ENCODE measurements at regions not wholly inside any gene's neighbourhood (a gene's known extent, or its start where the extent isn't known, plus 50 kb on each side); places are given as distances from the start of the nearest gene placed in this dataset.

GRCh38 chr7:66517212-66517909 is 111.3 kb upstream of the KCTD7 start:
- H4K8ac ChIP-seq (ENCODE audit: low read depth in 2 of 2, low read length in 2 of 2) = no peak overlapping the region
- H2AFZ ChIP-seq (replicated peaks; ENCODE audit: low read length, poor library complexity) = no peak overlapping the region
- in situ Hi-C loops (cut with MboI; ENCODE audit: low sequenced_read_pairs) (no loop called here), dilution Hi-C loops (cut with HindIII; ENCODE audit: low sequenced_read_pairs, unreplicated experiment) (no loop called here), intact Hi-C loops (cut with micrococcal nuclease) (no loop called here)
- no peak overlapping the region for H2AK5ac ChIP-seq (ENCODE audit: low read depth, low read length)
- no peak overlapping the region for H3K27ac ChIP-seq (ENCODE audit: insufficient read depth, low read length)
- H3K4me3 ChIP-seq (ENCODE audit: insufficient read depth, low read depth, low read length) = no peak overlapping the region
- H3K14ac ChIP-seq (replicated peaks; ENCODE audit: low read depth, low read length) = no peak overlapping the region
- POLR2A ChIA-PET (ENCODE audit: unreplicated experiment) = no interaction called here
- H3K23ac ChIP-seq (ENCODE audit: low read depth, low read length) = no peak overlapping the region
- CTCF ChIA-PET = no interaction called here
- no peak for TF ChIP-seq MXI1 (IDR thresholded peaks at IDR 0.05; ENCODE audit: borderline replicate concordance, low read depth, low read length)
- no peaks in the 10 kb centered on the region for H3K27me3 ChIP-seq (ENCODE audit: control insufficient read depth, insufficient read depth, low read length)
- no peak overlapping the region for H3K9ac ChIP-seq (ENCODE audit: low read depth, low read length)
- no peak overlapping the region for H2BK20ac ChIP-seq (ENCODE audit: low read depth, low read length)
- H3K56ac ChIP-seq (ENCODE audit: extremely low read depth, insufficient read depth, low read length) = no peak overlapping the region
- no peak overlapping the region for H2BK120ac ChIP-seq (ENCODE audit: low read depth, low read length)
- no peak overlapping the region for H4K5ac ChIP-seq (ENCODE audit: low read depth, low read length)
- no peaks in the 10 kb centered on the region for H3K36me3 ChIP-seq (ENCODE audit: control insufficient read depth, insufficient read depth, low read length)
- DNase-seq (no peak), ATAC-seq (ENCODE audit: low read depth) (no peak)
- no peaks in the 10 kb centered on the region for H3K4me1 ChIP-seq (ENCODE audit: control insufficient read depth, insufficient read depth, low read length)
- 89% methylated on average over 3 of the region's 7 CpGs; no CpG with 5 or more reads in 1 of the 2 experiments for WGBS, 2 experiments (ENCODE audit: extremely low coverage in 2 of 2, insufficient read length in 1 of 2)
- no peak overlapping the region for H3K18ac ChIP-seq (ENCODE audit: low read depth, low read length)
- H2BK5ac ChIP-seq (ENCODE audit: low read depth, low read length, poor library complexity, severe bottlenecking) = no peak overlapping the region
- no peaks in the 10 kb centered on the region for H3K9me3 ChIP-seq (ENCODE audit: control insufficient read depth, insufficient read depth, low read length)
- BruUV-seq (replicated peaks) = no TSS peak
- no peaks in the 10 kb centered on the region for H3K79me1 ChIP-seq (ENCODE audit: low read depth in 1 of 2, low read length in 2 of 2)
- no peaks in the 10 kb centered on the region for H3K9me1 ChIP-seq (ENCODE audit: insufficient read depth, low read length)
- H3K4ac ChIP-seq (ENCODE audit: low read depth, low read length) = no peak overlapping the region
- H2AK9ac ChIP-seq (replicated peaks; ENCODE audit: low read depth, low read length, poor library complexity) = no peak overlapping the region
- no peaks in the 10 kb centered on the region for H4K20me1 ChIP-seq (ENCODE audit: insufficient read depth, low read length)
- no peak overlapping the region for H4K91ac ChIP-seq (ENCODE audit: insufficient read depth, low read depth, low read length)
- no peak overlapping the region for H3K4me2 ChIP-seq (ENCODE audit: low read depth, low read length)
- no peak overlapping the region for H2BK15ac ChIP-seq (ENCODE audit: low read depth, low read length)
